ENCODE measurements at regions not wholly inside any gene's neighbourhood (a gene's known extent, or its start where the extent isn't known, plus 50 kb on each side); places are given as distances from the start of the nearest gene placed in this dataset.

DNA sequence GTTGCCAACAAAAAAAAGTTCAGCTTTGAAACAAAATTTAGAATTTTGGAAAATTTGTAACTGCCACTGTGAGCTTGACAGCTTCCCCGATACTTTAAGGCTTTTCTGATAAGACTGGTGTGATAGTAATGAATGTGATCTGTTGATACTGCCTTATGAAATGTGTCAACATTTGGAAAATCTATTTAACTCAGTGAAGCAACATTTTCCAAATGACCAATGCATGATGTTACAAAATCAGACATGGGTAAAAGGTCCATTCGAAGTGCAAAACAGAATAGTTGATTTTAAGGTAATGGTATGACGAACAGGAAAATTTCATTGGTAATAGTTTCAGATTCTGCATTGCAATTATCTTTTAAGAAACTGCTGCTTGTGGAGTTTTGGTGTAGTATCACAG lies 175.4 kb downstream of the SEM1 start:
- Mint-ChIP-seq H3K4me1 (ENCODE audit: low read depth, unreplicated experiment) (no peaks in the 10 kb centered on the region), H3K4me3 (ENCODE audit: low read depth, unreplicated experiment) (no peak overlapping the region), H3K27ac (ENCODE audit: unreplicated experiment) (no peak overlapping the region), H3K36me3 (ENCODE audit: insufficient read depth, unreplicated experiment) (no peaks in the 10 kb centered on the region), H3K27me3 (ENCODE audit: unreplicated experiment) (peaks cover 28% of the 10 kb centered on the region), H3K9me3 (ENCODE audit: low read depth, unreplicated experiment) (no peaks in the 10 kb centered on the region)
- no peak for TF ChIP-seq CTCF (IDR thresholded peaks at IDR 0.05; ENCODE audit: unreplicated experiment)
- CTCF ChIA-PET: no interaction called here
- no TSS peak for BruUV-seq (replicated peaks)
- intact Hi-C loops (cut with micrococcal nuclease; ENCODE audit: unreplicated experiment): no loop called here
- no peak for DNase-seq

GRCh38 chr7:96532428-96532935 lies 177.2 kb downstream of the SEM1 start:
- H3K4me3 Mint-ChIP-seq (ENCODE audit: low read depth, unreplicated experiment): no peak overlapping the region
- H3K4me1 Mint-ChIP-seq (ENCODE audit: low read depth, unreplicated experiment): no peaks in the 10 kb centered on the region
- no peaks in the 10 kb centered on the region for H3K9me3 Mint-ChIP-seq (ENCODE audit: low read depth, unreplicated experiment)
- H3K27ac Mint-ChIP-seq (ENCODE audit: unreplicated experiment): no peak overlapping the region
- CTCF ChIA-PET: no interaction called here
- no peak for TF ChIP-seq CTCF (IDR thresholded peaks at IDR 0.05; ENCODE audit: unreplicated experiment)
- H3K27me3 Mint-ChIP-seq (ENCODE audit: unreplicated experiment): peaks cover 28% of the 10 kb centered on the region
- BruUV-seq (replicated peaks): no TSS peak
- no peaks in the 10 kb centered on the region for H3K36me3 Mint-ChIP-seq (ENCODE audit: insufficient read depth, unreplicated experiment)
- DNase-seq: no peak
- intact Hi-C loops (cut with micrococcal nuclease; ENCODE audit: unreplicated experiment): no loop called here

- Mint-ChIP-seq H3K36me3 (ENCODE audit: insufficient read depth, unreplicated experiment) (no peaks in the 10 kb centered on the region), H3K9me3 (ENCODE audit: low read depth, unreplicated experiment) (no peaks in the 10 kb centered on the region), H3K4me1 (ENCODE audit: low read depth, unreplicated experiment) (no peaks in the 10 kb centered on the region), H3K27me3 (ENCODE audit: unreplicated experiment) (peaks cover 28% of the 10 kb centered on the region), H3K27ac (ENCODE audit: unreplicated experiment) (no peak overlapping the region), H3K4me3 (ENCODE audit: low read depth, unreplicated experiment) (no peak overlapping the region)
- TF ChIP-seq CTCF (IDR thresholded peaks at IDR 0.05; ENCODE audit: unreplicated experiment): no peak
- CTCF ChIA-PET: no interaction called here
- DNase-seq: no peak
- no TSS peak for BruUV-seq (replicated peaks)
- intact Hi-C loops (cut with micrococcal nuclease; ENCODE audit: unreplicated experiment): no loop called here
Observed at GRCh38 chr7:96531331-96531730, 178.3 kb downstream of the SEM1 start.

GRCh38 chr7:96530786-96531185 lies 178.9 kb downstream of the SEM1 start:
- no peak for DNase-seq
- CTCF ChIA-PET: no interaction called here
- intact Hi-C loops (cut with micrococcal nuclease; ENCODE audit: unreplicated experiment): no loop called here
- H3K27me3 Mint-ChIP-seq (ENCODE audit: unreplicated experiment): peaks cover 28% of the 10 kb centered on the region
- H3K36me3 Mint-ChIP-seq (ENCODE audit: insufficient read depth, unreplicated experiment): no peaks in the 10 kb centered on the region
- no peaks in the 10 kb centered on the region for H3K4me1 Mint-ChIP-seq (ENCODE audit: low read depth, unreplicated experiment)
- no peaks in the 10 kb centered on the region for H3K9me3 Mint-ChIP-seq (ENCODE audit: low read depth, unreplicated experiment)
- no peak overlapping the region for H3K4me3 Mint-ChIP-seq (ENCODE audit: low read depth, unreplicated experiment)
- H3K27ac Mint-ChIP-seq (ENCODE audit: unreplicated experiment): no peak overlapping the region
- TF ChIP-seq CTCF (IDR thresholded peaks at IDR 0.05; ENCODE audit: unreplicated experiment): no peak
- BruUV-seq (replicated peaks): no TSS peak

Data from Calu3 (cell line).